Esophagus muscularis mucosa (tissue), 4 donors: ENCODE measurements at regions not wholly inside any gene's neighbourhood (a gene's known extent, or its start where the extent isn't known, plus 50 kb on each side); places are given as distances from the start of the nearest gene placed in this dataset.
A peak's percentile ranks its signal among the peaks of the same experiment; 100 is the strongest.
"Not testable (repeated sequence)": the region's sequence is repeated elsewhere in the genome, so short reads cannot be mapped to it uniquely, and the experiment has no call there.

Experiments used
- DNase-seq: peaks from one replicate; pipeline ENCODE4 v3.0.0-alpha.2; 2017; ENCODE audit errors: extremely low spot score
- H3K27ac ChIP-seq, 4 donors: fragments of 200-600 bp; sonication (generic); replicated peaks in 1 of 4; 1 replicate in 3 of 4; 2 replicates in 1 of 4; pipeline ENCODE4 v1.5.1; 2016 to 2019; ENCODE audit warnings: mild to moderate bottlenecking in 1 of 4
- H3K27me3 ChIP-seq, 4 donors: fragments of 200-600 bp; sonication (generic); one replicate each; pipeline versions ENCODE4 v1.5.1 to v1.6.0; 2016 to 2019
- H3K36me3 ChIP-seq, 4 donors: fragments of 200-600 bp; sonication (generic); one replicate each; pipeline ENCODE4 v1.5.1; 2016 to 2019
- H3K4me1 ChIP-seq, 4 donors: fragments of 200-600 bp; sonication (generic); one replicate each; pipeline ENCODE4 v1.5.1; 2016 to 2019
- H3K4me3 ChIP-seq, 4 donors: fragments of 200-600 bp; sonication (generic); 1 replicate in 2 of 4; 2 replicates in 2 of 4; pipeline ENCODE4 v1.5.1; 2016 to 2019; ENCODE audit warnings: mild to moderate bottlenecking in 4 of 4, moderate library complexity in 1 of 4
- H3K9me3 ChIP-seq, 4 donors: fragments of 200-600 bp; sonication (generic); 1 replicate in 3 of 4; 2 replicates in 1 of 4; pipeline ENCODE4 v1.5.1; 2016 to 2019
- EP300 ChIP-seq: sonication (generic); formaldehyde crosslinking; IDR thresholded peaks from one replicate; pipeline ENCODE4 v1.6.1; 2017; ENCODE audit warnings: antibody characterized with exemption
- POLR2A ChIP-seq: fragments of 450-650 bp; IDR thresholded peaks from one replicate; pipeline ENCODE4 v1.6.1; 2017; ENCODE audit warnings: antibody characterized with exemption, moderate library complexity, mild to moderate bottlenecking, low read depth
- POLR2AphosphoS5 ChIP-seq, 2 donors: sonication (generic); formaldehyde crosslinking; IDR thresholded peaks; one replicate each; pipeline ENCODE4 v1.6.1; 2017; ENCODE audit warnings: antibody characterized with exemption in 2 of 2
- WGBS: methylation state at CpG from one replicate; pipeline ENCODE4 v1.1.5; 2018; 5-methylcytosine and 5-hydroxymethylcytosine counted together
- intact Hi-C: fragments of 100-400 bp; cut with DNase I; formaldehyde crosslinking; loops from one replicate; pipeline ENCODE4 v1.15.1; 2023
- TF ChIP-seq, protein P1 (sequence below), 3 experiments: fragments of 200-600 bp in 2 of 3; fragments of 450-650 bp in 1 of 3; sonication (generic) in 2 of 3; IDR thresholded peaks; one replicate each; pipeline ENCODE4 v1.5.1; 2017 to 2019; ENCODE audit warnings: antibody characterized with exemption in 3 of 3, mild to moderate bottlenecking in 2 of 3, moderate library complexity in 1 of 3

DNA sequence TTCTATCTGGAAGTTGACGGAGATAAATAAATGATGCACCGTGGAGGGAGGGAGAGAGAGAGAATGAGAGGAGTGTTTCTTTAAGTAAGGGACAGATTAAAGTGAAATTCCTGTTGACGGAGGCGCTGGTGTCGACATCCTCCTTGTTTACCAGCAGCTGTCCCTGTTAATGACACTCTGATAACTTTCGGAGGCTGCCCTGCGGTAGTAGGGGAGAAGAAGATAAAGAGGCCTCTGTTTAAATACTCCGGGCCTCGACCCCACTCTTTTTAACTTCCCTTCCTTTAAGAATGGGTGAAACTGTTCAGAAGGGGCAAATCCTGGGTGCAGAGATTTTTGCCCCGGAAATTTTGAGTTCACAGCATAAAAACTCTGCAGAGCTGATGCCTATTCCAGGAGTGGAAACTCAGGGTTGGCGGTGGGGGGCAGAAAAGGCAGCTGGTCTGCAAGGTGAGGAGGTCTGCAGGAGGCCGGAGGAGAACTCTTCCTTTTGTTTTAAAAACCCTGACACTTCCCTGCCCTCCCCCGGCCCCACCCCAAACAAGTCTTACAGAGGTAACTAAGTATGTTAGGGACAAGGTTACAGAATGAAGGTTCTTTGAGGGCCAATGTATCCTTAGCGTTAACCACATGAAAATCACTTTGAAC lies 276.6 kb upstream of the NR2F2 start:
- Histone ChIP-seq H3K4me1 (peaks cover 17 to 24% (median 19%) of the 10 kb centered on the region in 4 donors), H3K27ac (peak overlapping the region; percentile 50 to 71 (median 64)), H3K27me3 (no peaks in the 10 kb centered on the region), H3K36me3 (no peaks in the 10 kb centered on the region), H3K9me3 (no peaks in the 10 kb centered on the region), H3K4me3 (peak overlapping the region; percentile 41 to 55 (median 46))
- intact Hi-C loops, result no loop called here
- TF ChIP-seq EP300 (no peak), POLR2AphosphoS5 (IDR thresholded peaks at IDR 0.05) (no peak), POLR2A (no peak)
- TF ChIP-seq, protein P1, sequence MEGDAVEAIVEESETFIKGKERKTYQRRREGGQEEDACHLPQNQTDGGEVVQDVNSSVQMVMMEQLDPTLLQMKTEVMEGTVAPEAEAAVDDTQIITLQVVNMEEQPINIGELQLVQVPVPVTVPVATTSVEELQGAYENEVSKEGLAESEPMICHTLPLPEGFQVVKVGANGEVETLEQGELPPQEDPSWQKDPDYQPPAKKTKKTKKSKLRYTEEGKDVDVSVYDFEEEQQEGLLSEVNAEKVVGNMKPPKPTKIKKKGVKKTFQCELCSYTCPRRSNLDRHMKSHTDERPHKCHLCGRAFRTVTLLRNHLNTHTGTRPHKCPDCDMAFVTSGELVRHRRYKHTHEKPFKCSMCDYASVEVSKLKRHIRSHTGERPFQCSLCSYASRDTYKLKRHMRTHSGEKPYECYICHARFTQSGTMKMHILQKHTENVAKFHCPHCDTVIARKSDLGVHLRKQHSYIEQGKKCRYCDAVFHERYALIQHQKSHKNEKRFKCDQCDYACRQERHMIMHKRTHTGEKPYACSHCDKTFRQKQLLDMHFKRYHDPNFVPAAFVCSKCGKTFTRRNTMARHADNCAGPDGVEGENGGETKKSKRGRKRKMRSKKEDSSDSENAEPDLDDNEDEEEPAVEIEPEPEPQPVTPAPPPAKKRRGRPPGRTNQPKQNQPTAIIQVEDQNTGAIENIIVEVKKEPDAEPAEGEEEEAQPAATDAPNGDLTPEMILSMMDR (IDR thresholded peaks at IDR 0.05), result no peak
- 45% methylated on average over 14 of the region's 14 CpGs for WGBS
- DNase-seq, result peak; percentile 89

DNA sequence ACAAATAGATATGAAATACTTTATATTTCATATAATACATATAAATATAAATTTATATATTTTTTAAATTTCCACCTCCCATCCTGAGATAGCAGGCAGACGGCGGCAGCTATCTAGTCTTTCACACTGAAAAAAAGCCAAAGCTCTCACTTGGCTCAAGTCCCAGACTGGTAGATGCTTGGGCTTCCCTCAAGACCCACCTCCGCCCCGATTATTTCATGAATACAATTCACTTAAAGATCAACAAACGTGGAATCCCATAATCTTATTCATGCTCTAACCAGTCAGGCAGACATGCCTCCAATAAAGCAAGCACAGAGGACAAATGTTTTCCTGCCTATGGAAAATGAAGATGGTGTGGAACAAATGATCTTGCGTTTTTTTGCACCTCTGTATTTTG lies 275.9 kb upstream of the NR2F2 start:
- intact Hi-C loops, result no loop called here
- 71% methylated on average over 6 of the region's 6 CpGs for WGBS

DNA sequence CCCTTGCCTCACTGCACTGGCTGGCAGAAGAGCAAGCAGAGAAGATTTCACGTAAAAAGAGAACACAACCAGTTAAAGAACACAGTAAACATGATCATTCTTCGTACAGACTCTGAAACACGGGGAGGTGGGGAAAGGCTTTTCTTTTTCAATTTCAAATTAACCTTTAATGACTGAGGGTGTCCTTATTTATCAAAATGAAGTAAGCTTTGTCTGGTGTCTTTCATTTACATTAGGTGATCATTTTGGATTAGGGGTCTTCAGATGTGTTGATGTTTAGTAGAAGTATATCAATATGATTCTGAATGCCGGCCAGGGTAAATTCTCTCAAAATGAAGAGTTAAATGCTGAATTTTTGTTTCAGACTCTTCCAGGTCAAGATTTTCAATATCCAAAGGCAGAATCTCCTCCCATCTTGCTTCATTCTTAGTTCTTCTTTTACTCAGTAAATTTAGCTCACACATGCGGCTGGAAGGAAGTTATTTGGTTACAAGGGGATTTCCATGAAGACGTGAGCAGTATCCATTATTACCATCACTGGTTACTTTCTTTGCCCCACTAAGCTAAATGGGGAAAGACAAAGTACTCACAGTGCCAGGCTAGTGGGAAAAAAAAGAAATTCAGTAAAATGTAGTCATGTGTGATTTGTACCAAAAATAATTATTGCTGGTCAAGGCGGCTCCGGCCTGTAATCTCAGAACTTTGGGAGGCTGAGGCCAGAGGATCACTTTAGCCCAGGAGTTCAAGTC lies 272.2 kb upstream of the NR2F2 start:
- TF ChIP-seq, protein P1 (IDR thresholded peaks at IDR 0.05), result no peak
- TF ChIP-seq EP300 (no peak), POLR2AphosphoS5 (IDR thresholded peaks at IDR 0.05) (no peak), POLR2A (no peak)
- peaks cover 10 to 13% (median 11%) of the 10 kb centered on the region in 4 donors for H3K4me1 ChIP-seq
- H3K36me3 ChIP-seq, result no peaks in the 10 kb centered on the region
- 65% methylated on average over 8 of the region's 8 CpGs for WGBS
- no peaks in the 10 kb centered on the region for H3K9me3 ChIP-seq
- intact Hi-C loops, result no loop called here
- no peaks in the 10 kb centered on the region for H3K27me3 ChIP-seq
- no peak for DNase-seq
- no peak overlapping the region for H3K27ac ChIP-seq
- H3K4me3 ChIP-seq, result no peak overlapping the region

More for the DNA sequence above, 275.9 kb upstream of the NR2F2 start:
- Histone ChIP-seq H3K27ac (no peak overlapping the region), H3K9me3 (no peaks in the 10 kb centered on the region), H3K36me3 (no peaks in the 10 kb centered on the region), H3K27me3 (no peaks in the 10 kb centered on the region), H3K4me1 (peaks cover 17 to 24% (median 19%) of the 10 kb centered on the region in 4 donors), H3K4me3 (no peak overlapping the region)
- TF ChIP-seq, protein P1 (IDR thresholded peaks at IDR 0.05), result no peak
- TF ChIP-seq EP300, result no peak
- no peak for TF ChIP-seq POLR2AphosphoS5 (IDR thresholded peaks at IDR 0.05)
- TF ChIP-seq POLR2A, result no peak
- DNase-seq, result peak; percentile 2

DNA sequence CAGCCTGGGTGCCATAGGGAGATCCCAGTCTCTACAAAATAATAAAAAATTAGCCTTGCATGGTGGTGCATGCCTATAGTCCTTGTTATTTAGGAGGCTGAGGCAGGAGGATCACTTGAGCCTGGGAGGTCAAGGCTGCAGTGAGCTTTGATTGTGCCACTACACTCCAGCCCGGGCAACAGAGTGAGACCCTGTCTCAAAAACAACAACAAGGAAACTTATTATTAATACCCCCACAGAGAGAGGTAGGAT lies 271.7 kb upstream of the NR2F2 start:
- H3K36me3 ChIP-seq, H3K4me3 ChIP-seq, H3K27ac ChIP-seq, H3K9me3 ChIP-seq, H3K27me3 ChIP-seq, H3K4me1 ChIP-seq, intact Hi-C loops: not testable (repeated sequence)
- peak; percentile 5 for DNase-seq
- 100% methylated on average over 1 of the region's 1 CpG for WGBS

DNA sequence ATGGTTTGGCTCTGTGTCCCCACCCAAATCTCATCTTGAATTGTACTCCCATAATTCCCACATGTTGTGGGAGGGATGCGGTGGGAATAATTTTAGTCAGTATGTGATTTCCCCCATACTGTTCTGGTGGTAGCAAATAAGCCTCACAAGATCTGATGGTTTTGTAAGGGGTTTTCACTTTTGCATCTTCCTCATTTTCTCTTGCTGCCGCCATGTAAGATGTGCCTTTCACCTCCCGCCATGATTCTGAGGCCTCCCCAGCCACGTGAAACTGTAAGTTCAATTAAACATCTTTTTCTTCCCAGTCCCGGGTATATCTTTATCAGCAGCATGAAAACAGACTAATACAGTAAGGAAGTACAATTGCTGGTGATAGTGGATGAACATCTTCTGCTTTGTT lies 269.9 kb upstream of the NR2F2 start:
- H3K9me3 ChIP-seq, intact Hi-C loops: not testable (repeated sequence)
- 95% methylated on average over 5 of the region's 5 CpGs for WGBS

DNA sequence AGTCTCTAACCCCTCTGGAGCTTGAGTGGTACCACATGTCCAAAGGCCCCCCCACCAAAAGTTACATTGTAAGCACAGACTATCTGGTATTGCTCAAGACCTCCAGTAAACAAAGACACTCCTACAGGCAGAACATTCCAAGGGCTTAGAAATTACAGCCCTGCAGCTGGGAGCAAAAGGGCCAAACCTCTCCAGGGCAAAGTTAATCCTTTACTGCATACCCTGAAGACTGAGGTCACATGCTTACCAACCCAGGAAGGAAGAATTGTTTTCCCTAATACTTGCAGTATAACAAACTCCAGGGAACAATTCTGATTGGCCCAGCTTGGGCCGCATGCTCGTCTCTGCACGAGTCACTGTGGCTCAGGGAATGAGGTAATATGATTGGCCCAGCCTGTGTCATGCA lies 266.1 kb upstream of the NR2F2 start:
- DNase-seq, result peak; percentile 87
- Histone ChIP-seq H3K27ac (no peak overlapping the region), H3K27me3 (no peaks in the 10 kb centered on the region), H3K36me3 (no peaks in the 10 kb centered on the region), H3K4me3 (no peak overlapping the region), H3K9me3 (no peaks in the 10 kb centered on the region), H3K4me1 (no peaks in the 10 kb centered on the region)
- 69% methylated on average over 3 of the region's 3 CpGs for WGBS
- intact Hi-C loops, result no loop called here
- TF ChIP-seq POLR2A, result no peak
- TF ChIP-seq POLR2AphosphoS5 (IDR thresholded peaks at IDR 0.05), result no peak
- TF ChIP-seq, protein P1 (IDR thresholded peaks at IDR 0.05), result no peak
- no peak for TF ChIP-seq EP300

More for the DNA sequence above, 269.9 kb upstream of the NR2F2 start:
- H3K36me3 ChIP-seq, H3K27ac ChIP-seq, H3K4me1 ChIP-seq, H3K4me3 ChIP-seq, H3K27me3 ChIP-seq: not testable (repeated sequence)
- peak; percentile 26 for DNase-seq
